ENCODE measurements at regions not wholly inside any gene's neighbourhood (a gene's known extent, or its start where the extent isn't known, plus 50 kb on each side); places are given as distances from the start of the nearest gene placed in this dataset.

DNA sequence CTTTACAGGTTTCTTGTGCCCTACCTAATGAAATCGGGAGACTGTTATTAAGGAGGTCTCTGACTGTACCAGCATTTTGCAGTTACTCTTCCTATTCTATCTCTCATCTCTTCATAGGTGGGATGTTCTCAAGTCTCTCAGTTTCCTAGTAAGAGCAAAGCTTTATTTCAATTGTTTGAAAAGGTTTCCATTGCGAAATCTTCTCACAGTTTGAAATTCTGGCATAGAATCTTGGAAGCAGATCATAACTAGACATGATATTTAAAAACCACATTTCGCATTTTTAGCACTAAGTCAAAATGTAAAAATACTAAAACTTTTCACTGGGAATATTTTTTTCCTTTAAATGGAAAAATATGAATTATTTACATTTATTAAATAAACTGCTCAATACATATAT is 1311.4 kb downstream of the ROBO2 start:
- Histone ChIP-seq H3K27ac (ENCODE audit: low read depth, low read length) (no peak overlapping the region), H3K36me3 (ENCODE audit: insufficient read depth, low read length) (no peaks in the 10 kb centered on the region), H3K4me1 (ENCODE audit: insufficient read depth, low read length) (peaks cover 39% of the 10 kb centered on the region), H3K4me3 (ENCODE audit: low read length) (no peak overlapping the region), H3K27me3 (ENCODE audit: insufficient read depth, low read length) (no peaks in the 10 kb centered on the region), H3K9ac (ENCODE audit: low read depth, low read length) (no peak overlapping the region), H3K9me3 (ENCODE audit: insufficient read depth, low read depth, low read length) (no peaks in the 10 kb centered on the region)
- 100% methylated on average over 2 of the region's 3 CpGs for WGBS

DNA sequence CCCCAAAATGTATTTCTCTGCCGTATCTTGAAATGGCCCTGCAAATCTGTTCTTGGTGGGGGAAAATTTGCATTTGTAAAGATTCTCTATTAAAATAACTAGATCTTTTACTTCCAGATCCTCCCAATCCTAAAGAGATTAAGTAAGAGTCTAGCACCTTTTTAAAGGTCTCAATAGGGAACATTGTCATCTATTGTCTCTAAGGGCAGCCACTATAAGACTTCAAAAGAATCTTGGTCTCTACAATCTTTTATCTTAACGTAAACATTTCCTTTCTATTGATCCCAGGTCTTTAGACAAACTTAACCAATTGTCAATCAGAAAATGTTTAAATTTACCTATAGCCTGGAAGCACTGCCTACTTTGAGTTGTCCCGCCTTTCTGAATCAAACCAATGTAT is 1313.3 kb downstream of the ROBO2 start:
- Histone ChIP-seq H3K9me3 (ENCODE audit: insufficient read depth, low read depth, low read length) (no peaks in the 10 kb centered on the region), H3K27ac (ENCODE audit: low read depth, low read length) (no peak overlapping the region), H3K4me1 (ENCODE audit: insufficient read depth, low read length) (peaks cover 21% of the 10 kb centered on the region), H3K9ac (ENCODE audit: low read depth, low read length) (no peak overlapping the region), H3K4me3 (ENCODE audit: low read length) (no peak overlapping the region), H3K36me3 (ENCODE audit: insufficient read depth, low read length) (no peaks in the 10 kb centered on the region), H3K27me3 (ENCODE audit: insufficient read depth, low read length) (no peaks in the 10 kb centered on the region)
- WGBS = 91% methylated on average over 2 of the region's 3 CpGs

DNA sequence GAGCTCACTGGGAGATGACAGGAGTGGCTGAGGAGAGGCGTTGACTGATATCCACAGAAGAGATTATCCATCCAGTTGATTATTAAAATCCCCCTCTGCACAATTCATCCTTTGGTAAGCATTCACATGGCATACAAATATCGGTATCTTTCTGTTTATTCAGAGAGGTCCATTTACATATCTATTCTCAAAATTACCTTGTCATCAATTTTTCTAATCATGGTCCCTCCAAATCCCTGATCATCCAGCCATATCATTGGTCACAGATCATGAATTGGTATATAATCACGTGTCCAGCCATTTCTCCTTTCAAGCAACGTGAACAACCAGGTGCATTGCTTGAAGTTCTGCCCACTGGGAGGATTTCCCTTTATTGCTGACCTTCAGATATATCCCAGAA is 1321.0 kb downstream of the ROBO2 start:
- Histone ChIP-seq H3K27me3 (ENCODE audit: insufficient read depth, low read length) (no peaks in the 10 kb centered on the region), H3K36me3 (ENCODE audit: insufficient read depth, low read length) (no peaks in the 10 kb centered on the region)

DNA sequence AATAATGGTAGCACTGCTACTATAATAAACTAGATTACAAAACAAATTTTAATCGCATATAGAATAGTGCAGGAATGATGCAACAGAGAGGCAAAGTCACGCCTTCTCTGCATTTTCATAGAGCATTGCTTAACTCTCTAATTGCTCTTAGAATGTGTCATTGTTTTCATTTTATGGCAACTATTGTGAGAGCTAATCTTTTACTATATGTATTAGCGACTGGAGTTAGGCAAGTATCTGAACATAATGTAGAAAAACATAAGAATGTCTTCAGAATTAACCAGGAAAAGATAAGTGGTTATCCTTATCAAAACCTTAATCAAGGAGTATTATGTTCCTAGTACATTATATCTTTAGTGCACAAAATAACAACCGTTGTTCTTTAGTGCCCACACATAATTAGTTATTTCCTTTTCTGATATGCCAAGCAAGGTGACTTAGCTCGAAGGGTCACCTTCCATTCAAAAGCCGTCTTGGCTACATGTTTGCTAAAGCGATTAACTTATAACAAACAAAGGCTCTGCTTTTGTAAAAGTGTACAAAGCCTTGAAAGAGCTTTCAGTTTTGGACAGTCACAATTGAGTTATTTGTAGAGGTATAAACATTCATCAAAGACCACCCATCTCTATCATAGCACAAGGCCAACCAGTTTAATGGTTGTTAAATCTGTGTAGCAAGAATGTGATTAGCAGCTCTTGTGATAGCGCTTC is 1328.9 kb downstream of the ROBO2 start:
- WGBS = 91% methylated on average over 7 of the region's 8 CpGs
- H3K9me3 ChIP-seq (ENCODE audit: insufficient read depth, low read depth, low read length) = no peaks in the 10 kb centered on the region
- no peaks in the 10 kb centered on the region for H3K36me3 ChIP-seq (ENCODE audit: insufficient read depth, low read length)
- H3K4me3 ChIP-seq (ENCODE audit: low read length) = no peak overlapping the region
- no peaks in the 10 kb centered on the region for H3K27me3 ChIP-seq (ENCODE audit: insufficient read depth, low read length)
- H3K9ac ChIP-seq (ENCODE audit: low read depth, low read length) = no peak overlapping the region
- no peak overlapping the region for H3K27ac ChIP-seq (ENCODE audit: low read depth, low read length)
- H3K4me1 ChIP-seq (ENCODE audit: insufficient read depth, low read length) = no peaks in the 10 kb centered on the region

More for the DNA sequence above, 1321.0 kb downstream of the ROBO2 start:
- H3K9me3 ChIP-seq (ENCODE audit: insufficient read depth, low read depth, low read length) = no peaks in the 10 kb centered on the region
- no peak overlapping the region for H3K27ac ChIP-seq (ENCODE audit: low read depth, low read length)
- no peaks in the 10 kb centered on the region for H3K4me1 ChIP-seq (ENCODE audit: insufficient read depth, low read length)
- no peak overlapping the region for H3K9ac ChIP-seq (ENCODE audit: low read depth, low read length)
- no peak overlapping the region for H3K4me3 ChIP-seq (ENCODE audit: low read length)
- 86% methylated on average over 4 of the region's 4 CpGs for WGBS

DNA sequence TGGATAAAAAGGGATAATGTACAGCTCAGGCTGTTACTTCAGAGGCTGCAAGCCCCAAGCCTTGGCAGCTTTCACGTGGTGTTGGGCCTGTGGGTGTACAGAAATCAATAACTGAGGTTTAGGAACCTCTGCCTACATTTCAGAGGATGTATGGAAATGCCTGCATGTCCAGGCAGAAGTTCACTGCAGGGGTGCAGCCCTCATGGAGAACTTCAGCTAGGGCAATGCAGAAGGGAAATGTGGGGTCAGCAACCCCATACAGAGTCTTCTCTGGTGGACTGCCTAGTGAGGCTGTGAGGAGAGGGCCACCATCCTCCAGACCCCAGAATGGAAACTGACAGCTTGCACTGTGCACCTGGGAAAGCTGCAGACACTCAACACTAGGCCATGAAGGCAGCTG is 1350.3 kb downstream of the ROBO2 start:
- peaks cover 40% of the 10 kb centered on the region for H3K9me3 ChIP-seq (ENCODE audit: insufficient read depth, low read depth, low read length)
- no peak overlapping the region for H3K4me3 ChIP-seq (ENCODE audit: low read length)
- no peaks in the 10 kb centered on the region for H3K27me3 ChIP-seq (ENCODE audit: insufficient read depth, low read length)
- H3K36me3 ChIP-seq (ENCODE audit: insufficient read depth, low read length) = no peaks in the 10 kb centered on the region
- no peak overlapping the region for H3K9ac ChIP-seq (ENCODE audit: low read depth, low read length)
- 73% methylated on average over 1 of the region's 1 CpG for WGBS
- H3K27ac ChIP-seq (ENCODE audit: low read depth, low read length) = no peak overlapping the region
- no peaks in the 10 kb centered on the region for H3K4me1 ChIP-seq (ENCODE audit: insufficient read depth, low read length)

DNA sequence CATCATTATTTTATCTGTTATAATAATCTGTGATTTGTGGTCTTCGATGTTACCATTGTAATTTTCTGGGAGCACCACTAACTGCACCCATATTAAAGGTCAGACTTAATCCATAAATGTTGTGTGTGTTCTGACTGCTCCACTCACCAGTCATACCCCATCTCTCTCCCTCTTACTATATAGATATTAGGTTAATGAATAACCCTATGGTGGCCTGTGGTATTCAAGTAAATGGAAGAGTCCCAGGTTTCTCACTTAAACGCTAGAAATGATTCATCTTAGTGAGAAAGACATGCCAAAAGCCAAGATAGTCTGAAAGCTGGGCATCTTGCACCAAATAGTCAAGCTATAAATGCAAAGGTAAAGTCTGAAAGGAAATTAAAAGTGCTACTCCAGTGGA is 1358.5 kb downstream of the ROBO2 start:
- Histone ChIP-seq H3K27me3 (ENCODE audit: insufficient read depth, low read length) (no peaks in the 10 kb centered on the region), H3K9ac (ENCODE audit: low read depth, low read length) (no peak overlapping the region), H3K36me3 (ENCODE audit: insufficient read depth, low read length) (no peaks in the 10 kb centered on the region), H3K4me3 (ENCODE audit: low read length) (no peak overlapping the region), H3K9me3 (ENCODE audit: insufficient read depth, low read depth, low read length) (no peaks in the 10 kb centered on the region), H3K4me1 (ENCODE audit: insufficient read depth, low read length) (no peaks in the 10 kb centered on the region), H3K27ac (ENCODE audit: low read depth, low read length) (no peak overlapping the region)
- 93% methylated on average over 1 of the region's 2 CpGs for WGBS

DNA sequence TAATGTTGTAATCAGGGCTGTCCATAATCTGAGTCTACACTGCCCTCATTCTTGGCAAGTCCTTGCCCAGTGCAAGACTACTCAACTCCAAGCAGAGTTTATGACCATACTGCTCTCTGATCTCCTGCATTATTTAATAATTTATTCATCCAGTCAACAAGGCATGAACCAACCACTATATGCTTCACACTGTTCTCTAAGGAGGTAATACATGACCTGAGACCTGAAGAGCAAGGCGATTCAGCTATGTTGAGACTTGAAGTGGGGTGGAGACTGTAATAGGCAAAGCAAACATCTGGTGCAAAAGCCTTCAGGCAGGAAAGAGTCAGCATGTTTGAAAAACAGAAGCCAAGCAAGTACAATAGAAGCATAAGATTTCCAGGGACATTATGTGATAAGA is 1362.8 kb downstream of the ROBO2 start:
- H3K9ac ChIP-seq (ENCODE audit: low read depth, low read length) = no peak overlapping the region
- WGBS = 90% methylated on average over 1 of the region's 1 CpG
- H3K9me3 ChIP-seq (ENCODE audit: insufficient read depth, low read depth, low read length) = no peaks in the 10 kb centered on the region
- H3K27ac ChIP-seq (ENCODE audit: low read depth, low read length) = no peak overlapping the region
- H3K36me3 ChIP-seq (ENCODE audit: insufficient read depth, low read length) = no peaks in the 10 kb centered on the region
- no peaks in the 10 kb centered on the region for H3K27me3 ChIP-seq (ENCODE audit: insufficient read depth, low read length)
- H3K4me3 ChIP-seq (ENCODE audit: low read length) = no peak overlapping the region
- H3K4me1 ChIP-seq (ENCODE audit: insufficient read depth, low read length) = no peaks in the 10 kb centered on the region

- no peak overlapping the region for H3K9ac ChIP-seq (ENCODE audit: low read depth, low read length)
- H3K4me1 ChIP-seq (ENCODE audit: insufficient read depth, low read length) = no peaks in the 10 kb centered on the region
- H3K27ac ChIP-seq (ENCODE audit: low read depth, low read length) = no peak overlapping the region
- no peaks in the 10 kb centered on the region for H3K9me3 ChIP-seq (ENCODE audit: insufficient read depth, low read depth, low read length)
- no peaks in the 10 kb centered on the region for H3K36me3 ChIP-seq (ENCODE audit: insufficient read depth, low read length)
- no peaks in the 10 kb centered on the region for H3K27me3 ChIP-seq (ENCODE audit: insufficient read depth, low read length)
- no peak overlapping the region for H3K4me3 ChIP-seq (ENCODE audit: low read length)
- 91% methylated on average over 3 of the region's 3 CpGs for WGBS
Measured at GRCh38 chr3:78405745-78406144, 1362.1 kb downstream of the ROBO1 start.

DNA sequence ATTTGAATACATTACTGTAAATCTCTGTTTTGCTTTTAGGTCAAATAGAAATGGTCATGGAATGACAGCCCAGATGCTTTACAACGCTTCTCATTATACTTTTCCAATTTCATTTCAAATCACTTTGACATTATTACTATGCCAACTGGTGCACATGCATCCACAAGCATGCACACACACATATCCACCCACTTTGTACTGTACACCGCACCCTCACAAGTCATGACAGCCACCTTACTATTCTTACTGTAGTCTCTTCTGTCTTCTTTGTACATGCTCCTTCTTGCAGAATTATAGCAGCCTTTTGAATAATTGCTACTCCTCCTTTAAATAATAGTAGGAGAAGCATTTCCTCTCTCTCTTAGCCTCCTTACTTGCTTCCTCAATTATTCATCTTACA is 1361.4 kb downstream of the ROBO1 start:
- Histone ChIP-seq H3K27me3 (ENCODE audit: insufficient read depth, low read length) (no peaks in the 10 kb centered on the region), H3K27ac (ENCODE audit: low read depth, low read length) (no peak overlapping the region), H3K9ac (ENCODE audit: low read depth, low read length) (no peak overlapping the region), H3K36me3 (ENCODE audit: insufficient read depth, low read length) (no peaks in the 10 kb centered on the region), H3K4me1 (ENCODE audit: insufficient read depth, low read length) (no peaks in the 10 kb centered on the region), H3K9me3 (ENCODE audit: insufficient read depth, low read depth, low read length) (no peaks in the 10 kb centered on the region), H3K4me3 (ENCODE audit: low read length) (no peak overlapping the region)
- 95% methylated on average over 2 of the region's 2 CpGs for WGBS

DNA sequence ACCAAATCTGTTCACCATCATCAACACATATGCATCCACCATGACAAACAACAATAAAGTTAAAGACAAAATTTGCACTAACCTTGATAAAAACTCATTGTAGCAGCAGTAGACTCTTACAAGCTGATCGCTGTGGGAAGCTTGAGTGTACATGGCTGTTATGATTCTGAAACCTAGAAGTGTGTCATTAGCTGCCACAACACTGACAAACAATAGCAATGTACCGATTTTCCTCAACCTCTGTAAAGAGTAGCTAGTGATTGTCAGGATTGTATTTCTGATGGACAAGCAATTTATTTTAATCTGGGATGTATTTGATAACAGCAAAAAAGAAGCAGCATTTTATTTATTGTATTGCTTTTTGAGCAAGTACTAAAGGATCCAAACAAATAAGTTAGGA is 1357.7 kb downstream of the ROBO1 start:
- no peak overlapping the region for H3K4me3 ChIP-seq (ENCODE audit: low read length)
- H3K36me3 ChIP-seq (ENCODE audit: insufficient read depth, low read length) = no peaks in the 10 kb centered on the region
- H3K4me1 ChIP-seq (ENCODE audit: insufficient read depth, low read length) = peaks cover 6% of the 10 kb centered on the region; the same call in 1 of the 2 replicates
- no peaks in the 10 kb centered on the region for H3K9me3 ChIP-seq (ENCODE audit: insufficient read depth, low read depth, low read length)
- no peak overlapping the region for H3K27ac ChIP-seq (ENCODE audit: low read depth, low read length)
- WGBS = 100% methylated on average over 2 of the region's 2 CpGs
- H3K27me3 ChIP-seq (ENCODE audit: insufficient read depth, low read length) = no peaks in the 10 kb centered on the region
- H3K9ac ChIP-seq (ENCODE audit: low read depth, low read length) = no peak overlapping the region

DNA sequence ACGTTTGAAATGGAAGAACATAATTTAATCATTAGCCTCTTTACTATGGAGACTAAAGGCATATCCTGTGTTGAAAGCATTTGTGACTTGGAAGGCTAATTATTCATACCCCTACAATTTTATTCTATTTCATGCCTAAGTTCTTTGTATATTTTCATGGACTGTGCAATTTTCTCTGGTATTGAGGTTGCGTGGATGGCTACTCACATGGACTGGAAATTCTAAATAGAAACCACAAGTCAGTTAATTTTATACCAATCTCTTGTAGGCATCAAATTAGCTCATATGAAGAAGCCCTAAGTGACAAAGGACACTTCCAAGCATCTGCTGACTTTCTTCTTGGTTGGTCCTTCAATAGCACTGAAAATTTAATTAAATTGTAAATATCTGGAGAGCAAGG is 1353.5 kb downstream of the ROBO1 start:
- H3K36me3 ChIP-seq (ENCODE audit: insufficient read depth, low read length) = no peaks in the 10 kb centered on the region
- no peak overlapping the region for H3K4me3 ChIP-seq (ENCODE audit: low read length)
- no peaks in the 10 kb centered on the region for H3K27me3 ChIP-seq (ENCODE audit: insufficient read depth, low read length)
- no peak overlapping the region for H3K9ac ChIP-seq (ENCODE audit: low read depth, low read length)
- peaks cover 6% of the 10 kb centered on the region; the same call in 1 of the 2 replicates for H3K4me1 ChIP-seq (ENCODE audit: insufficient read depth, low read length)
- no peaks in the 10 kb centered on the region for H3K9me3 ChIP-seq (ENCODE audit: insufficient read depth, low read depth, low read length)
- H3K27ac ChIP-seq (ENCODE audit: low read depth, low read length) = no peak overlapping the region
- 100% methylated on average over 1 of the region's 2 CpGs for WGBS

DNA sequence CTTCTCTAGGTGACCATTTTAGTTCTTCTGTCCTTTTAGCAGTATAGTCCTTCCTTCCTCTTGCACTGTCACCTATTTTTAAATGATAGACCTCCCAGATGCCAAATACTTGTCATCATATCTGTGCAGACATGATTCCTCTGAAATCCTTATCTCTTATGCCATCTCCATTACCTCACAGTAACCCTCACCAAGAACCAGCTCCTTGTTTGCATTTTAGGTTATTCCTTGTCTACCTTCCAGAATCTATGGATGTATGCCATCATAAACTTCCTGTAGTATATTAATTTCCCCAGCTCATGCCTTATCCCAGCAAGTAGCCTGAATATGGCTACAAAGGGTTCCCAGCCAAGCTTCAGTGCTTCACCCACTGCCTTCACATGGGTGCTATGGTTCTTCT is 1347.2 kb downstream of the ROBO1 start:
- Histone ChIP-seq H3K4me1 (ENCODE audit: insufficient read depth, low read length) (peaks cover 12% of the 10 kb centered on the region; the same call in 1 of the 2 replicates), H3K9me3 (ENCODE audit: insufficient read depth, low read depth, low read length) (no peaks in the 10 kb centered on the region), H3K36me3 (ENCODE audit: insufficient read depth, low read length) (no peaks in the 10 kb centered on the region), H3K9ac (ENCODE audit: low read depth, low read length) (no peak overlapping the region), H3K4me3 (ENCODE audit: low read length) (no peak overlapping the region), H3K27ac (ENCODE audit: low read depth, low read length) (no peak overlapping the region), H3K27me3 (ENCODE audit: insufficient read depth, low read length) (no peaks in the 10 kb centered on the region)
